Thoracic aorta (tissue), 2 donors: ENCODE measurements at regions not wholly inside any gene's neighbourhood (a gene's known extent, or its start where the extent isn't known, plus 50 kb on each side); places are given as distances from the start of the nearest gene placed in this dataset.

ENCODE experiments used
- ATAC-seq: fragments of 150-250 bp; one replicate; pipeline ENCODE4 v1.8.0; 2017; ENCODE audit warnings: low read depth; ENCODE audit not compliant: insufficient number of reproducible peaks, low FRiP score
- DNase-seq: peaks from one replicate; pipeline ENCODE4 v3.0.0-alpha.2; 2020; ENCODE audit warnings: low spot score
- H3K27ac ChIP-seq, 2 donors: fragments of 200-600 bp; sonication (generic); 1 replicate in 1 of 2; 2 replicates in 1 of 2; pipeline ENCODE4 v1.5.1; 2016; ENCODE audit warnings: mild to moderate bottlenecking in 2 of 2, moderate library complexity in 2 of 2
- H3K27me3 ChIP-seq: fragments of 200-600 bp; sonication (generic); replicated peaks from 2 replicates; pipeline ENCODE4 v1.6.0; 2016; ENCODE audit warnings: mild to moderate bottlenecking; ENCODE audit not compliant: insufficient read depth
- H3K36me3 ChIP-seq: fragments of 200-600 bp; sonication (generic); one replicate; pipeline ENCODE4 v1.5.1; 2016
- H3K4me1 ChIP-seq, 2 donors: fragments of 200-600 bp; sonication (generic); 1 replicate in 1 of 2; 2 replicates in 1 of 2; pipeline versions ENCODE4 v1.5.1 to v1.6.0; 2016; ENCODE audit warnings: low read depth in 2 of 2, mild to moderate bottlenecking in 1 of 2; ENCODE audit not compliant: control insufficient read depth in 1 of 2
- H3K4me3 ChIP-seq: fragments of 200-600 bp; sonication (generic); 2 replicates; pipeline ENCODE4 v1.5.1; 2016; ENCODE audit warnings: mild to moderate bottlenecking
- H3K9me3 ChIP-seq: fragments of 200-600 bp; sonication (generic); 2 replicates; pipeline ENCODE4 v1.5.1; 2016
- CTCF ChIP-seq: fragments of 200-600 bp; sonication (generic); IDR thresholded peaks from one replicate; pipeline ENCODE4 v1.5.1; 2019; ENCODE audit warnings: antibody characterized with exemption

GRCh38 chr5:87020099-87020934, 247.4 kb upstream of the RASA1 start:
- DNase-seq (no peak), ATAC-seq (no peak)
- peaks cover 0 to 15% of the 10 kb centered on the region in 2 donors for H3K4me1 ChIP-seq
- no peaks in the 10 kb centered on the region for H3K36me3 ChIP-seq
- H3K4me3 ChIP-seq, result peak overlapping the region; percentile 35
- no peaks in the 10 kb centered on the region for H3K27me3 ChIP-seq
- H3K9me3 ChIP-seq, result no peaks in the 10 kb centered on the region
- H3K27ac ChIP-seq, result peak overlapping the region; percentile 4 to 15
- TF ChIP-seq CTCF, result no peak

- Histone ChIP-seq H3K36me3 (no peaks in the 10 kb centered on the region), H3K9me3 (no peaks in the 10 kb centered on the region), H3K27me3 (no peaks in the 10 kb centered on the region), H3K27ac (no peak overlapping the region), H3K4me3 (no peak overlapping the region), H3K4me1 (peaks cover 0 to 15% of the 10 kb centered on the region in 2 donors)
- ATAC-seq (no peak), DNase-seq (no peak)
- no peak for TF ChIP-seq CTCF
Observed at GRCh38 chr5:87022415-87022814, 245.3 kb upstream of the RASA1 start.

- Histone ChIP-seq H3K27ac (no peak overlapping the region), H3K27me3 (no peaks in the 10 kb centered on the region), H3K9me3 (no peaks in the 10 kb centered on the region), H3K4me3 (no peak overlapping the region), H3K4me1 (no peaks in the 10 kb centered on the region), H3K36me3 (no peaks in the 10 kb centered on the region)
- DNase-seq (no peak), ATAC-seq (no peak)
- TF ChIP-seq CTCF, result no peak
Observed at GRCh38 chr5:87027570-87027969, 240.1 kb upstream of the RASA1 start.

- H3K27ac ChIP-seq, result no peak overlapping the region
- H3K4me1 ChIP-seq, result no peaks in the 10 kb centered on the region
- DNase-seq (no peak), ATAC-seq (no peak)
- no peaks in the 10 kb centered on the region for H3K9me3 ChIP-seq
- no peak for TF ChIP-seq CTCF
- H3K27me3 ChIP-seq, result no peaks in the 10 kb centered on the region
- H3K36me3 ChIP-seq, result no peaks in the 10 kb centered on the region
- H3K4me3 ChIP-seq, result no peak overlapping the region
Observed at GRCh38 chr5:87029951-87030350, 237.7 kb upstream of the RASA1 start.

GRCh38 chr5:87030699-87031098, 237.0 kb upstream of the RASA1 start:
- no peaks in the 10 kb centered on the region for H3K4me1 ChIP-seq
- H3K27ac ChIP-seq, result no peak overlapping the region
- no peaks in the 10 kb centered on the region for H3K27me3 ChIP-seq
- DNase-seq (no peak), ATAC-seq (no peak)
- no peaks in the 10 kb centered on the region for H3K36me3 ChIP-seq
- TF ChIP-seq CTCF, result no peak
- no peak overlapping the region for H3K4me3 ChIP-seq
- no peaks in the 10 kb centered on the region for H3K9me3 ChIP-seq
